ENCODE measurements at regions not wholly inside any gene's neighbourhood (a gene's known extent, or its start where the extent isn't known, plus 50 kb on each side); places are given as distances from the start of the nearest gene placed in this dataset.

GRCh38 chr15:39108021-39108420 is 472.9 kb upstream of the THBS1 start:
- no peak overlapping the region for H3K4me3 ChIP-seq
- intact Hi-C loops (cut with DNase I), result no loop called here
- H3K36me3 ChIP-seq, result no peaks in the 10 kb centered on the region
- H3K4me1 ChIP-seq, result no peaks in the 10 kb centered on the region
- no peak for ATAC-seq
- no peak for TF ChIP-seq CTCF (IDR thresholded peaks at IDR 0.05)
- no peaks in the 10 kb centered on the region for H3K27me3 ChIP-seq
- no peak overlapping the region for H3K27ac ChIP-seq
- H3K9me3 ChIP-seq, result no peaks in the 10 kb centered on the region
- no peak for DNase-seq

- no peaks in the 10 kb centered on the region for H3K27me3 ChIP-seq
- no peaks in the 10 kb centered on the region for H3K4me1 ChIP-seq
- H3K27ac ChIP-seq, result no peak overlapping the region
- no peaks in the 10 kb centered on the region for H3K9me3 ChIP-seq
- TF ChIP-seq CTCF (IDR thresholded peaks at IDR 0.05), result no peak
- DNase-seq (no peak), ATAC-seq (no peak)
- H3K36me3 ChIP-seq, result no peaks in the 10 kb centered on the region
- intact Hi-C loops (cut with DNase I), result no loop called here
- H3K4me3 ChIP-seq, result no peak overlapping the region
Measured at GRCh38 chr15:39110336-39110735, 470.5 kb upstream of the THBS1 start.

- H3K4me3 ChIP-seq, result no peak overlapping the region
- H3K9me3 ChIP-seq, result no peaks in the 10 kb centered on the region
- no peaks in the 10 kb centered on the region for H3K27me3 ChIP-seq
- H3K27ac ChIP-seq, result no peak overlapping the region
- no peaks in the 10 kb centered on the region for H3K36me3 ChIP-seq
- no peak for TF ChIP-seq CTCF (IDR thresholded peaks at IDR 0.05)
- DNase-seq (no peak), ATAC-seq (no peak)
- no peaks in the 10 kb centered on the region for H3K4me1 ChIP-seq
- intact Hi-C loops (cut with DNase I), result no loop called here
Measured at GRCh38 chr15:39110746-39111145, 470.1 kb upstream of the THBS1 start.

DNA sequence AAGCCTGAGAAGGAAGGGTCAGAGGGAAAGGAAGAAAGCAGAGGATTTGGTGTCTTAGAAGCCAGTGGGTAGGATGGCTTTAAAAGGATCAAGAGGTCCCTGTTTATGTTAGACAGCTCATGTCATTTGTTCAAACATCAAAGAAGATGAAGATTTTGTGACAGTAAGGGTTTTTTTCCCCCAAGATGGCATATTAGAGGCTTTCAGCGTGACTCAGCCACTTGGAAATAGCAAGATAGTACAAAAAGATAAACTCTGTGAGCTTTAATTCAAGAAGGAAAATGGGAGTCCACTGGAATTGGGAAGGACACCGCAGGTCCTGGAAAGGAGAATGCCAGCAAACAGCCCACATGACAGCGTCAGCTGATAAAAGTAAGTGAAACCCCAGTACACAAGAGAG is 467.1 kb upstream of the THBS1 start:
- no peaks in the 10 kb centered on the region for H3K36me3 ChIP-seq
- no peaks in the 10 kb centered on the region for H3K9me3 ChIP-seq
- H3K4me1 ChIP-seq, result no peaks in the 10 kb centered on the region
- DNase-seq (no peak), ATAC-seq (no peak)
- H3K27ac ChIP-seq, result no peak overlapping the region
- no peak overlapping the region for H3K4me3 ChIP-seq
- no peaks in the 10 kb centered on the region for H3K27me3 ChIP-seq
- TF ChIP-seq CTCF (IDR thresholded peaks at IDR 0.05), result no peak
- intact Hi-C loops (cut with DNase I), result no loop called here

DNA sequence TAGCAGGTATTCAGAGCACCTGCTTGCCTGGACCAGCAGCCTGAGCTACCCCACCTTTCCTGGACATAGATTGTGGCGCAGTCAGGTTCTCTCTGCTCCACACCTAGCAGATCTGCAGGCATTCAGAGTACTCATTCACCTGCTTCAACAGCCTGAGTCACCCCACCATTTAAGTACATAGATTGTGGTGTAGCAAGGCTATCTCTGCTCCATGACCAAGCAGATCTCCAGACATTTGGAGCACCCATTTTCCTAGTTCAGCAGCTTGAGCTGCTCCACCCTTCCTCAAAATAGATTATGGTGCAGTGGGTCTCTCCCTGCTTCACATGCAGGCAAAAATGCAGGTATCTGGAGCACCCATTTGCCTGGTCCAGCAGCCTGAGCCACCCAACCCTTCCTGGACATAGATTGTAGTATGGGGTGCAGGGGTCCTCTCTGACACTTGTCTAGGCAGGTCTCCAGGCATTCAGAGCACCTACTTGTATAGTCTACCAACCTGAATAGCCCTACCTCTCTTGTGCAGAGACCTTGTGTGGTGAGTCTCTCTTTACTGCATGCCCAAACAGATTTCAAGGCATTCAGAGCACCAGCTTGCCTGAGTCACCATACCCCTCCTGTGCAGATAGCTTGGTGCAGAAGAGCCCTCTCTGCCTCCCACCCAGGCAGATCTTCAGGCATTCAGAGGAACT is 466.0 kb upstream of the THBS1 start:
- ATAC-seq, result no peak
- TF ChIP-seq CTCF (IDR thresholded peaks at IDR 0.05), result no peak
- intact Hi-C loops (cut with DNase I), result no loop called here

More for the DNA sequence above, 466.0 kb upstream of the THBS1 start:
- no peaks in the 10 kb centered on the region for H3K36me3 ChIP-seq
- DNase-seq, result no peak
- H3K27me3 ChIP-seq, result no peaks in the 10 kb centered on the region
- no peaks in the 10 kb centered on the region for H3K9me3 ChIP-seq
- H3K4me1 ChIP-seq, result no peaks in the 10 kb centered on the region
- no peak overlapping the region for H3K27ac ChIP-seq
- no peak overlapping the region for H3K4me3 ChIP-seq
